HG02981 (cell line): ENCODE measurements at regions not wholly inside any gene's neighbourhood (a gene's known extent, or its start where the extent isn't known, plus 50 kb on each side); places are given as distances from the start of the nearest gene placed in this dataset.
"Not testable (repeated sequence)": the region's sequence is repeated elsewhere in the genome, so short reads cannot be mapped to it uniquely, and the experiment has no call there.

Source experiments
- ATAC-seq: cut with Tn5 transposase; IDR thresholded peaks from one replicate; pipeline ENCODE4 v1.9.1; 2021; ENCODE audit warnings: mild to moderate bottlenecking, moderate library complexity; ENCODE audit not compliant: unreplicated experiment

- peak; percentile 91 for ATAC-seq
Observed at GRCh38 chr6:150765067-150765764, 100.3 kb upstream of the MTHFD1L start.

DNA sequence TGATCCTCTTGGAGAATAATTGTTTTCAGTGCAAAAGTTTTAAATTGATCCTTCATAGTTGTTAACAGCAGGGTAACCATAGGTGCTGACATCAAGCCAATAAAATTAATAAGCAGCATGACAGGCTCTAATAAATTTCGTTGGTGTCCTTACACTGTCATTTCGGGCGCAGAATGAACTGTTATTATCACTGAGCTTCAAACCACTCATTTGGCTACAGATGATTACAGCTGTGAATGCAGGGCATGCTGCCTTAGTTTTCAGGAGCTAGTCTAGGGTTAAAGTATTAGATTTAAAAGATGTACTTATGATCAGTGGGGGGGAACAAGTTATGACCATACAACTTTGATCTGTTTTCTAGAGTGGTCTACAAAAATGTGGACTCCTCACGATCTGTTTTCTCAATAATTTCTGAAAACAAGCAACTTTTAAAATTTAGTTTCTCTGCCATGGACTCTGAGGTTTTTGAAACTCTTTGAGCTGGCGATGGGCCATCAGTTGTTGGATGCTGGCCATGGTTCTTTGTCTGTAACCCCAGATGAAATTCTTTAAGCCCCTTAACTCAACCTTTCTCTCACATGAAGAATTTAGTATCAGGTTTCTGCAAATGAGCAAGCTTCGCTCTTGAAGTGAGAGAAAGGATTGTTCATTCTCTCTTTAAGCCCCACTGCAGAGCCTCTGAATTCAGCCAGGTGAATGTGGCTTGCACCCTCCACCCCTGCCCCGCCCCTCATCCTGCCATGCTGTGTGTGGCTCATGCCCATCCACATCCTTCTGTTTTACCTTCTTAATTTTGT lies 99.1 kb upstream of the MTHFD1L start:
- ATAC-seq: no peak

DNA sequence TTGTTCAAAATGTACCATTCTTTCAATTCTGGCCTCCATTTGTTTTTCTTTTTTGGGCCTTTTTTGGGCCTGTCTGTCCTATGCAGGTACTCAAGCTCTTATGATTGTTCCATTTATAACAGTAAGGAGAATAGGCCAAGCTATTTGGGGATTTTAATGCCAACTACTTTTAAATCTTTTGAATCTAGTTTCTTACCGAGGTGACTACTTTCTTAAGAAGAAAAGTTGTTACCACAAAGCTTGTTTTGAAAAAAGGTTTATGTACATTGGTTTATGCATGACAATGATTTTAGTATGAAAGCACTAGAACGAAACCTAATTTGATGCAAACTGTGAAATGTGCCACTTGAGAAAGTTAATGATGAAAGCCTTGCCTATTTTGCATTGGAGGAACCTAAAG lies 98.3 kb upstream of the MTHFD1L start:
- ATAC-seq: no peak

GRCh38 chr6:150767571-150768018 lies 97.9 kb upstream of the MTHFD1L start:
- no peak for ATAC-seq

GRCh38 chr6:150770637-150771036 lies 94.9 kb upstream of the MTHFD1L start:
- ATAC-seq: no peak

- ATAC-seq: no peak
Observed at GRCh38 chr6:150773969-150774368, 91.5 kb upstream of the MTHFD1L start.

DNA sequence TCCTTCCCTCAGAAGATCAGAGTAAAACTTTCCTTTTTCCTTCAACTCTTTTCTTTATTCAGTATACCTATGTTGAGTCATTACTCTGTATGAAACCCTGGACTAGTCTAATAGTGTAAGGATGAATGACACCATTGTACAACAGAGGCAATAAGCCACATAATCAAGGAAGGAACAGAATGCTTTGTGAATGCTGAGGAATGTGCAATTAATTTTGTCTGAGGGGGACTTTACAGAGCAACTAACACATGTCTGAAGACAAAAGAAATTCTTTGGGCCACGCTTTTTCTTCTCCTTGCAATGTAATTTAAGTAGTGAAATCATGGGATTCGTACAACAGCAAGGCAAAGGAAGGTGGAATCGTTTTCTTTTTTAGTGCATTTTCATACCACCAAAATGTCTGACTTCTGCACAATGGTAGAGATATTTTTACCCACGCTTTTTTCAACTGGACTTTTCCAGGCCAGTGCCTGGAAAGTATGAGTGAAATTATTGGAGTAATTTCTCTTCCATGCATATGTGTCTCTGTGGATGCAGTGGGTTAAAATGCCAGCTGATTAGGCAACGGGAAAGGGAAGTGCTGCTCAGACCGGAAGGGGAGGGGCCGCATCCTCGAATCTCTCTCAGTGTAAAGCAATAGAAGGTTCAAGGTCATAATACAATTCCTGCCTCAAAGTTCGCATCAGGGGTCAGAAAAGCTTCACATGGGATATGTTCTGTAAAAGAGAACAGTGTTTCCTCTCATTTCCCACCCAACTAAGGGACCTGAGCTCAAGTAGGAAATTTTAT lies 89.9 kb upstream of the MTHFD1L start:
- no peak for ATAC-seq

GRCh38 chr6:150777736-150778135 lies 87.8 kb upstream of the MTHFD1L start:
- ATAC-seq: no peak

DNA sequence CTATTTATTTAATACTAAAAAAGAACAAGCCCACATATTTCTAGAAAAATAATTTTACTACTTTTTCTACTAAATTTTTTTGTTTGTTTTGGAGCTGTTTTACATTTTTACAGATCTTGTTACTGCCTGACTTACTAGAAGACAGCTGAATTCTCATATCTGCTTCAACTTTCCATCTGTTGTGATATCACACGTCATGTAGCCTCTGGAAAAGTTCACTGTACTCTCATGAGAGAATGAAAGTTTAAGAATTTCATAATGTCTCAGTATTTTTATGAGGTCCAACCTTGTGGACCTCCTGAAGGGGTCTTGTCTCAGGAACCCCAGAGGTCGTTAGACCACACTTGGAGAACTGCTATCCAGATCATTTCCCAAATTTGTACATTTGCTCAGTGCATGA lies 81.7 kb upstream of the MTHFD1L start:
- no peak for ATAC-seq

DNA sequence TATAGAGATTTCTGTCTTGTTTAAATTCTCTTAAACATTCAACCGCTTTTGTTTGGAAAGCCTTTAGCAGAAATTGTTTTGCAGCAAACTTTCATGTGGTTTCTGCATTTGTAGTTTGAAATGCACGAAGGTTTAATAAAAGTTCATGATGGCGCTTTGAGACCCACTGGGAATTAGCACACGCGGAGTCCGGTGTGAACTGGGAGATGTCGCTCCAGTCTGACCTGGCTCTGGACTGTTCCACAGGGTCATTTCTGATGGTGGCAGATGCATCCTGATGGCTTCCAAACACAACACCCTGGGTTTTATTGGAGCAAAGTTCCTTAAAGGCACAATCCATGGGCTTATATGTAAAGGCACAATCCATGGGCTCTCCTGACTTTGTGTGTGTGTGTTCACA lies 78.1 kb upstream of the MTHFD1L start:
- ATAC-seq: no peak

- no peak for ATAC-seq
Observed at GRCh38 chr6:150788089-150788488, 77.4 kb upstream of the MTHFD1L start.

DNA sequence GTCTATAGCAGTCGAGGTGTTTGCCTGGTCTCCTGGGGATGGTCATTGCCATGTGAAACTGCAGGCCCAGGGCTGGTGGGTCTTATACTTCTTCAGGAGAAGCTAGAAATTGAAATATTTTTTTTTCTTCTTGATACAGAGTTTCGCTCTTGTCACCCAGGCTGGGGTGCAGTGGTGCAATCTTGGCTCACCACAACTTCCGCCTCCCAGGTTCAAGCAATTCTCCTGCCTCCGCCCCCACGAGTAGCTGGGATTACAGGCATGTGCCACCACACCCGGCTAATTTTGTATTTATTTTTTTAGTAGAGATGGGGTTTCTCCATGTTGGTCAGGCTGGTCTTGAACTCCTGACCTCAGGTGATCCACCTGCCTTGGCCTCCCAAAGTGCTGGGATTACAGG lies 75.6 kb upstream of the MTHFD1L start:
- not testable (repeated sequence) for ATAC-seq

DNA sequence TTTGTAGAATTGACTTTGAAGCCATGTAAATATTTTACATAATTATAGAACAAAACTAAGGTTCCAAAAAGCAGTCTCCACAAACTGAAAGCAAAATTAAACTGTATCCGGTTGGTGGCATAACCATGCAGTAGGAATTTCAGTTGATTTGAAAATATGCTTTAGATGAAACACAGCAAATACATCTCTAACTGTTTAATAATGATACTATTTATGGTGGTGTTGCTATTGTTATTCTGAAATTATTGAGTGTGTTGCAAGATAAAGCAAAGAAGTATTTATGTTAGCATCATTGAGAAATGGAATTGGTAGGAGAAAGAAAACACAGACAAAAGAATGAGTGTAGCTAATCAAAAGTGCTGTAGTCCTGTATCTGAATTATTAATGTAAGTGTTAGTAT lies 73.8 kb upstream of the MTHFD1L start:
- no peak for ATAC-seq

GRCh38 chr6:150797949-150798348 lies 67.6 kb upstream of the MTHFD1L start:
- ATAC-seq: no peak

GRCh38 chr6:150799276-150799805 lies 66.2 kb upstream of the MTHFD1L start:
- ATAC-seq: no peak

- no peak for ATAC-seq
Observed at GRCh38 chr6:150800674-150801314, 64.7 kb upstream of the MTHFD1L start.

DNA sequence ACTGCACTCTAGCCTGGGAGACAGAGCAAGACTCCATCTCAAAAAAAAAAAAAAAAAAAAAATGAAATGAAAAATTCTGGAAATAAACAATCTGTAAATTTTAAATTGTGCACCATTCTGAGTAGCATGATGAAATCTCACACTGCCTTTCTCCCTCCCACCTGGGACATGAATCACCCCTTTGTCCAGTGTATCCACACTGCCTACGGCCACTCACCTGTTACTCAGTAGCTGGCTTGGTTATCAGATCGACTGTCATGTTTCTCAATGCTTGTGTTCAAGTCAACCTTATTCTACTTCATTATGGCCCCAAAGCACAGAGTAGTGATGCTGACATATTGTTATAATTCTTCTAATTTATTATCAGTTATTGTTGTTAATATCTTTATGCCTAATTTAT lies 58.7 kb upstream of the MTHFD1L start:
- ATAC-seq: no peak

DNA sequence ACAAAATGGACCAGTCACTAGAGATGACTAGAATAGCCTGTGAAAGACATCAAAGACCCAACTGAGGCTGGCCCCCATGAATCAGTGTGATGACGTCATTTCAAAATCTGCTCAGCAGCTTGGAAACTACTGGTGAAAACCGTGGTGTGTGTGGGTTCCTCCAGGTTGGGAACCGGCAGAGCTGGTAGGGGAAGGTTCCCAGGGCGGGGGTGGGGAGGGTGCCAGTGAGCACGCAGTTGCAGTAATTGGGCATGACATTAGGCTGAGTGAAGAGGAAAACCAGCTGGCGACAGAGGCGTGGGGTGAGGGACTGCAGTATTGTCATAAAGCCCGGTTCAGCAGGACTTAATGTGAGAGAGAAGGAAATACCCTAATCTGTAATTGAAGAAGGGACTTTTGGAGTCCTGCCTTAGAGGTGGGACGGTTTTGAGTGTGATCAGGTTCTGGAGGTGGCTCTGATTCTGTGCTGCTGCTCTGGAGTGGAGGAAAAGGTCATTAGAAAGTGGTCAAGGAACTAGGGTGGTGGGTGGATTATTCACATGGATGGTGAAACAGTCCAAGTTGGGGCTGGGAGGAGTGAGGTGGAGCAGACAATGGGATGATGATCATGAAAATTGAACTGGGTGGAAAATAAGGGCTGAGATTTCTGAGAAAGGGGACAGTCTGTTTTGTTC lies 52.0 kb upstream of the MTHFD1L start:
- peak; percentile 66 for ATAC-seq

GRCh38 chr6:150813993-150814359 lies 51.5 kb upstream of the MTHFD1L start:
- ATAC-seq: peak; percentile 42
